Right cardiac atrium (tissue), 5 donors: ENCODE measurements at regions not wholly inside any gene's neighbourhood (a gene's known extent, or its start where the extent isn't known, plus 50 kb on each side); places are given as distances from the start of the nearest gene placed in this dataset.
"Not testable (repeated sequence)": the region's sequence is repeated elsewhere in the genome, so short reads cannot be mapped to it uniquely, and the experiment has no call there.

Experiments used
- ATAC-seq, 2 donors: fragments of 200-7000 bp; cut with Tn5 transposase; one replicate each; pipeline versions ENCODE4 v1.8.0 to v1.9.1; 2020; ENCODE audit warnings: moderate library complexity in 2 of 2, mild to moderate bottlenecking in 1 of 2
- DNase-seq, 3 donors: peaks; one replicate each; pipeline ENCODE4 v3.0.0-alpha.2; 2020
- H3K27ac ChIP-seq: one replicate; pipeline ENCODE4 v1.5.1; 2013; ENCODE audit warnings: mild to moderate bottlenecking, low read length, control low read depth, moderate library complexity
- H3K27me3 ChIP-seq: one replicate; pipeline ENCODE4 v1.6.1; 2013; ENCODE audit not compliant: control insufficient read depth, insufficient read depth
- H3K4me1 ChIP-seq: one replicate; pipeline ENCODE4 v1.6.1; 2013; ENCODE audit warnings: low read length; ENCODE audit not compliant: control insufficient read depth, insufficient read depth
- H3K4me3 ChIP-seq: one replicate; pipeline ENCODE4 v1.5.1; 2013; ENCODE audit warnings: low read length, control low read depth
- H3K9me3 ChIP-seq: one replicate; pipeline ENCODE4 v1.6.1; 2013; ENCODE audit warnings: low read length; ENCODE audit not compliant: control insufficient read depth
- WGBS: extraction: QIAGEN DNeasy Blood & Tissue Kit; methylation state at CpG from one replicate; pipeline ENCODE4 v1.1.7; 2013; 5-methylcytosine and 5-hydroxymethylcytosine counted together
- intact Hi-C, 4 donors: fragments of 100-400 bp; cut with DNase I; formaldehyde crosslinking; loops; one replicate each; pipeline versions ENCODE4 v1.11.0 to v1.14.0; 2022 to 2023
- donor health status: healthy with polysubstance abuse.
- donor health status: DM: no; HTN: yes; CAD: no.
- donor health status: DM: no; HTN: no; CAD: no.
- donor health status: DM: no; HTN: yes; CAD: no; lungs with severe emphysema.
- donor health status: DM: yes; HTN: yes; CAD: no.

DNA sequence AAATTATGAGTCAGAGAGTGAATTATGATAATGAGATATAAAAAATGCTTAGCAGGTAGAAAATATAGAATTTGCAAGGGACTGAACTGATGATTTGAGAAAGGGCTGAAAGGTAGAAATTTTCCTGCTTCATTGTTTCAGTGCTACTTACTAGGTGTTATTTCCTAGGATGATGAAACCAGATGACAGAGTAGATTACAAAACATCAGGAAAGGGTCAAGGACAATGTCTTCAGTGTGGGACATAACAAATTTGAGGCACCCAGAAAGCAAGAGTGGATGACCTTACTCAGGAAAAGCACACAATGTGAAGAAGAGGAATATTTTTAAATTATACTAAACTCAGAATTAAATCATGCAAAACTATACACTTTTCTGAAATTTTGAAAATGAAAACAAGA is 102.1 kb downstream of the SHCBP1 start:
- Histone ChIP-seq H3K27me3 (no peaks in the 10 kb centered on the region), H3K9me3 (no peaks in the 10 kb centered on the region), H3K27ac (no peak overlapping the region), H3K4me3 (no peak overlapping the region), H3K4me1 (no peaks in the 10 kb centered on the region)
- intact Hi-C loops: no loop called here
- no peak for ATAC-seq
- no peak for DNase-seq

GRCh38 chr16:46496701-46497100 is 124.5 kb downstream of the SHCBP1 start:
- no peak overlapping the region for H3K27ac ChIP-seq
- no peaks in the 10 kb centered on the region for H3K27me3 ChIP-seq
- H3K4me3 ChIP-seq: no peak overlapping the region
- H3K9me3 ChIP-seq: no peaks in the 10 kb centered on the region
- no peak for DNase-seq
- no peaks in the 10 kb centered on the region for H3K4me1 ChIP-seq
- ATAC-seq: no peak
- 82% methylated on average over 2 of the region's 2 CpGs for WGBS
- intact Hi-C loops: no loop called here

- Histone ChIP-seq H3K27me3 (no peaks in the 10 kb centered on the region), H3K4me1 (no peaks in the 10 kb centered on the region), H3K9me3 (no peaks in the 10 kb centered on the region), H3K27ac (no peak overlapping the region), H3K4me3 (no peak overlapping the region)
- intact Hi-C loops: no loop called here
- WGBS: 37% methylated on average over 4 of the region's 4 CpGs
- ATAC-seq (no peak), DNase-seq (no peak)
These were observed 138.3 kb downstream of the SHCBP1 start for GRCh38 chr16:46482895-46483294.

GRCh38 chr16:46466239-46466638 is 154.9 kb downstream of the SHCBP1 start:
- no peak overlapping the region for H3K27ac ChIP-seq
- no peaks in the 10 kb centered on the region for H3K9me3 ChIP-seq
- no peaks in the 10 kb centered on the region for H3K4me1 ChIP-seq
- ATAC-seq (no peak), DNase-seq (no peak)
- no peak overlapping the region for H3K4me3 ChIP-seq
- H3K27me3 ChIP-seq: no peaks in the 10 kb centered on the region
- 72% methylated on average over 15 of the region's 15 CpGs for WGBS
- intact Hi-C loops: no loop called here

DNA sequence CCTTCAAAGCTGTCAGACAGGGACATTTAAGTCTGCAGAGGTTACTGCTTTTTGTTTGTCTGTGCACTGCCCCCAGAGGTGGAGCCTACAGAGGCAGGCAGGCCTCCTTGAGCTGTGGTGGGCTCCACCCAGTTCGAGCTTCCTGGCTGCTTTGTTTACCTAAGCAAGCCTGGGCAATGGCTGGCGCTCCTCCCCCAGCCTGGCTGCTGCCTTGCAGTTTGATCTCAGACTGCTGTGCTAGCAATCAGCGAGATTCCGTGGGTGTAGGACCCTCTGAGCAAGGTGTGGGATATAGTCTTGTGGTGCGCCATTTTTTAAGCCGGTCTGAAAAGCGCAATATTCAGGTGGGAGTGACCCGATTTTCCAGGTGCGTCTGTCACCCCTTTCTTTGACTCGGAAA is 166.4 kb downstream of the SHCBP1 start:
- WGBS: 57% methylated on average over 10 of the region's 10 CpGs
- H3K4me3 ChIP-seq, H3K4me1 ChIP-seq, H3K9me3 ChIP-seq, ATAC-seq, intact Hi-C loops, DNase-seq, H3K27me3 ChIP-seq, H3K27ac ChIP-seq: not testable (repeated sequence)

DNA sequence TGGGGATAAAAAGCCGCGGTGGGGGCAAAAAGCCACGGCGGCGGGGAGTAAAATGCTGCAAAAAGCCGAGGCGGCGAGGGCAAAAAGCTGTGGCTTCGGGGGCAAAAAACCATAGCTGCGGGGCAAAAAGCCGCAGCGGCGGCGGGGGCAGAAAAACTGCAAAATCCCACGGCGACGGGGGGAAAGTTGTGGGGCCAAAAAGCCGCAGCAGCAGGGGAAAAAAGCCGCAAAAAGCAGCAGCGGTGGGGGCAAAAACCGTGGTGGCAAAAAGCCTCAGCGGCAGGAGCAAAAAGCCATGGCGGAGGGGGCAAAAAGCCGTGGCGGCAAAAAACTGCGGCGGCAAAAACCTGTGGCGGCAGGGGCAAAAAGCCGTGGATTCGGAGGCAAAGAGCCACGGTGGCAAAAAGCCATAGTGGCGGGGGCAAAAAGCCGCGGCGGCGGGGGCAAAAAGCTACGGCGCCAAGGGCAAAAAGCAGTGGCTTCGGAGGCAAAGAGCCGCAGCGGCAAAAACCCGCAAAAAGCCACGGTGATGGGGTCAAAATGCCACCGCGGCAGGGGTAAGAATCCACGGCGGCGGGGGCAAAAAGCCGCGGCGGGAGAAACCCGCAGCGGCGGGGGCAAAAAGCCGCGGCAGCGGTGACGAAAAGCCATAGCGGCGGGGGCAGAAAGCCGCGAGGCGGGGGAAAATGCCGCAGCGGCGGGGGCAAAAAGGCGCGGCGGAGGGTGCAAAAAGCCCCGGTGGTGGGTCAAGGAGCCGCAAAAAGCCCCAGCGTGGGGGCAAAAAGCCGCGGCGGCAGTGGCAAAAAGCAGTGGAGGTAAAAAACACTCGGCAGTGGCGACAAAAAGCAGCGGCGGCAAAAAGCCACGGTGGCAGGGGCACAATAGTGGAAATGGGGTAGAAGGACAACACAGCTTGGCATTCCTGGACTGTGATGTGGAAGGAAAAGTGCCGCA is 192.8 kb downstream of the SHCBP1 start:
- no peak for ATAC-seq
- H3K27me3 ChIP-seq: peaks cover 3% of the 10 kb centered on the region
- peak in 1 of 3 donors; percentile 38 for DNase-seq
- H3K4me3 ChIP-seq: peak overlapping the region; percentile 3
- 26% methylated on average over 81 of the region's 81 CpGs for WGBS
- H3K9me3 ChIP-seq: peaks cover 6% of the 10 kb centered on the region
- no peaks in the 10 kb centered on the region for H3K4me1 ChIP-seq
- H3K27ac ChIP-seq: no peak overlapping the region
- intact Hi-C loops: no loop called here

DNA sequence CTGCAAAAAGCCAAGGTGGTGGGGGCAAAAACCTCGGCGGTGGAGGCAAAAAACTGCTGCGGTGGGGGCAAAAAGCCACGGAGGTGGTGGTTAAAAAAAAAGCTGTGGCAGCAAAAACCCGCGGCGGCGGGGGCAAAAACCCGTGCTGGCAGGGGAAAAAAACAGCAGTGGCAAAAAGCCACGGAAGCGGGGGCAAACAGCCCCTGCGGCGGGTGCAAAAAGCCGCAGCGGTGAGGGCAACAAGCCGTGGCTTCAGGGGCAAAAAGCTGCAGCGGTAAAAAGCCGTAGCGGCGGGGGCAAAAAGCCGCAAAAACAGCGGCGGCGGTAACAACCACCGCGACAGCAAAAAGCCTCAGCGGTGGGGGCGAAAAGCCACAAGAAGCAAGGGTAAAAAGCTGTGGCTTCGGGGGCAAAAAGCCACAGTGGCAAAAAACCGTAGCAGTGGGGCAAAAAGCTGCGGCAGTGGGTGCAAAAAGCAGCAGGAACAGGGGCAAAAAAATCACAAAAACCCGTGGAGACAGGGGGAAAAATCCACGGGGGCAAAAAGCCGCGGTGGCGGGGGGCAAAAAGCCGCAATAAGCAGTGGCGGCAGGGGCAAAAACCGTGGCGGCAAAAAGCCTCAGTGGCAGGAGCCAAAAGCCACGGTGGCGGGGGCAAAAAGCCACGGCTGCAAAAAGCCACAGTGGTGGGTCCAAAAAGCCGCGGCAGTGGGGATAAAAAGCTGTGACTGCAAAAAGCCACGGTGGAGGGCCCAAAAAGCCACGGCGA is 193.7 kb downstream of the SHCBP1 start:
- Histone ChIP-seq H3K4me3 (no peak overlapping the region), H3K27ac (no peak overlapping the region), H3K9me3 (peaks cover 6% of the 10 kb centered on the region), H3K4me1 (no peaks in the 10 kb centered on the region), H3K27me3 (peaks cover 3% of the 10 kb centered on the region)
- ATAC-seq: no peak
- peak in 1 of 3 donors; percentile 18 for DNase-seq
- intact Hi-C loops: no loop called here
- 41% methylated on average over 48 of the region's 48 CpGs for WGBS

GRCh38 chr16:46426336-46426735 is 194.8 kb downstream of the SHCBP1 start:
- Histone ChIP-seq H3K4me3 (no peak overlapping the region), H3K9me3 (peaks cover 6% of the 10 kb centered on the region), H3K4me1 (no peaks in the 10 kb centered on the region), H3K27ac (no peak overlapping the region), H3K27me3 (peaks cover 3% of the 10 kb centered on the region)
- ATAC-seq (no peak), DNase-seq (no peak)
- intact Hi-C loops: no loop called here
- WGBS: 73% methylated on average over 1 of the region's 1 CpG

- 78% methylated on average over 16 of the region's 16 CpGs for WGBS
- no peaks in the 10 kb centered on the region for H3K9me3 ChIP-seq
- no peak for DNase-seq
- no peak for ATAC-seq
- no peaks in the 10 kb centered on the region for H3K4me1 ChIP-seq
- no peaks in the 10 kb centered on the region for H3K27me3 ChIP-seq
- no peak overlapping the region for H3K4me3 ChIP-seq
- no peak overlapping the region for H3K27ac ChIP-seq
- intact Hi-C loops: no loop called here
These were observed 217.2 kb downstream of the SHCBP1 start for GRCh38 chr16:46404028-46404427.

DNA sequence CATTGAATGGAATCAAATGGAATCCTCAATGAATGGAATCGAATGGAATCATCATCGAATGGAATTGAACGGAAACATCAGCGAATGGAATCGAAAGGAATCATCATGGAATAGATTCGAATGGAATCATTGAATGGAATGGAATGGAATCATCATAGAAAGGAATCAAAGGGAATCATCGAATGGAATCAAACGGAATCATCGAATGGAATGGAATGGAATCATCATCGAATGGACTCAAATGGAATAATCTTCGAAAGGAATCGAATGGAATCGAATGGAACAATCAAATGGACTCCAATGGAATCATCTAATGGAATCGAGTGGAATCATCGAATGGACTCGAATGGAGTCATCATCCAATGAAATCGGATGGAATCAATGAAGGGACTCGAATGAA is 222.6 kb downstream of the SHCBP1 start:
- 67% methylated on average over 16 of the region's 18 CpGs for WGBS
- H3K4me3 ChIP-seq, H3K27ac ChIP-seq, DNase-seq, ATAC-seq, H3K27me3 ChIP-seq, H3K9me3 ChIP-seq, H3K4me1 ChIP-seq, intact Hi-C loops: not testable (repeated sequence)

- H3K27ac ChIP-seq, DNase-seq, H3K4me1 ChIP-seq, H3K4me3 ChIP-seq, ATAC-seq, H3K9me3 ChIP-seq, H3K27me3 ChIP-seq, intact Hi-C loops: not testable (repeated sequence)
- 65% methylated on average over 15 of the region's 18 CpGs for WGBS
These were observed 224.3 kb downstream of the SHCBP1 start for GRCh38 chr16:46396883-46397270.
